ENCODE measurements at regions not wholly inside any gene's neighbourhood (a gene's known extent, or its start where the extent isn't known, plus 50 kb on each side); places are given as distances from the start of the nearest gene placed in this dataset.

GRCh38 chr3:16076564-16076963 lies 97.9 kb upstream of the GALNT15 start:
- TF ChIP-seq CTCF (IDR thresholded peaks at IDR 0.05), result no peak
- no peak for TF ChIP-seq EP300 (IDR thresholded peaks at IDR 0.05)
- no peak for TF ChIP-seq POLR2A (IDR thresholded peaks at IDR 0.05)
- TF ChIP-seq POLR2AphosphoS5 (IDR thresholded peaks at IDR 0.05), result no peak
